COR-L47 (cell line): ENCODE measurements at regions not wholly inside any gene's neighbourhood (a gene's known extent, or its start where the extent isn't known, plus 50 kb on each side); places are given as distances from the start of the nearest gene placed in this dataset.

Experiments used
- DNase-seq: peaks from one replicate; lab custom pipeline; 2025; lab: John Stamatoyannopoulos, UW

- no peak for DNase-seq
Measured at GRCh38 chr5:2262620-2263019, 379.9 kb upstream of the IRX4 start.

DNA sequence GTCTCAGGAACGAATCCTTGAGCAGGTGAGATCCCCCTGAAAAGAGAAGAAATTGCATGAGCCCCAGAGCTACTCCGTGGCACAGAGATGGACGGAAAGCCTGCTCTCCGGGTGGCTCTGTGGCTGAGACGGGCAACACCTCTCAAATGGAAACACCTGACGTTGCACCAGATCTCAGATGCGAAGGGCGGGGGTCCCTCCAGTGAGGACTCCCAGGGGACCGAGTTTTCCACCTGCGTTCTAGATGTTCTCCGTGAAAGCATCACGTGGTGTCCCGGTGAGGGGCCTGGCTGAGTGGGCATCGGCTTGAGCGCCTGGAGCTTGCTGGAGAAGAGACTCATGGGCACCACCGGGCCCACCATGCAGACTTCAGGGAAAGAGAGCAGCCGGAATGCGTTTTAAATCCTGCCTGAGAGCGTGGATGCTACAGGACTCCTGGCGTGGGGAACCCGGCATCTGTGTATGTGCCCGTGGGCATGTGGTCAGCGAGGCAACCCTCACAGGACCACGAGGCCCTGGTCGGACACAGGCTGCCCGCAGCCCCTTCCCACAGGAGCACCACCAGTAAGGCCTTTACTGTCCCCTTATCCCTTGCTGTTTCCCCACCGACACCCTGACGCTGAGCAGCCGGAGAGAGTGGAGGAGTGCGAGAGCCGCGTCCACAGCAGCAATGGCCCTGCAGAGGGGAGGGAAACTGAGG lies 378.4 kb upstream of the IRX4 start:
- DNase-seq = no peak

- no peak for DNase-seq
Measured at GRCh38 chr5:2260211-2261003, 377.7 kb upstream of the IRX4 start.

DNA sequence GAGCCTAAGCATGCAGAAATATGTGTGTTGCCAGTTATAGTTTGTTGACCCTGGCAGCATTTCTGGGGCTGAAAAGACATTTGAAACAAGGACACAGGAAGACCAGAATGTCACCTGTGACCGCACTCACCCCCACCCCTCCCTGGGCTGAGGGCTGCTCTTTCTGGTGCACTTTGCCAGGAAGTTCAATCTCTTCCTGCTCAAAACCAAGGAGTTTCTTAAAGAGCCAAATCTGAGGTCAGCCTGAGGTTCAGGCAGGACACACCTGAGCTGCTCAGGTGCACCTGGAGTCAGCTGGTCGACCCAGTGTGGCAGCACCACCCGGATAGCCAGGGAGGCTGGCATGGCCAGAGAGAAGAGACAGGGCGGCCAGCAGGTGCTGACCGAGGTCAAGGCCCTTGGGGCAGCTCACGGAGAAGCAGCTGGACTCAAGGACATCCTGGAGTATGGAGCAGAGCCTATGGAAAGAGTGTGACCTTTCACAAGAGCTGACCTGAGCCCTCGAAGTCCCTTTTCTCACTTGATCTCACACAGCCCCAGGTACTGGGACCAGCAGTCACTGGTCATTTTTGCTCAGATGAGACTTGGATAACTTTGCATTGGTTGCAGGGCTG lies 376.9 kb upstream of the IRX4 start:
- no peak for DNase-seq

DNA sequence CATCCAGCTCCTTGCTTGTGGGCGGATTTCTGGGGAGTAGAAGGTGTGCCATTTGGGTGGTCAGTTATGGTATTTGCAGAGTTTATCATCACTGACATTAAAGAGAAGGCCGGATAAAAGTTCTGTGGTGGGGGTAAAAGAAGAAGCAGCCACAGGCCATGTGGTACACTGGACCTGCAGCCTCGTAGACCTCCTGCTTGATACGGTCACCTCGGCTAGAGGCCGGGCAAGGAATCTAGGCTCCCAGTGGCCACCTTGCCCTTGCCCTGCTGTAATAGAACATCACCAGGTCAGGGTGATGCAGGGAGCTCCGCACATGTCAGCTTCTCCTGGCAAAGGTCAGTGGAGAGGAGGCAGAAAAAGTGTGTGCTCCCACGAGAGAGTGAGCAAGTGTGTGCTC lies 376.1 kb upstream of the IRX4 start:
- no peak for DNase-seq

DNA sequence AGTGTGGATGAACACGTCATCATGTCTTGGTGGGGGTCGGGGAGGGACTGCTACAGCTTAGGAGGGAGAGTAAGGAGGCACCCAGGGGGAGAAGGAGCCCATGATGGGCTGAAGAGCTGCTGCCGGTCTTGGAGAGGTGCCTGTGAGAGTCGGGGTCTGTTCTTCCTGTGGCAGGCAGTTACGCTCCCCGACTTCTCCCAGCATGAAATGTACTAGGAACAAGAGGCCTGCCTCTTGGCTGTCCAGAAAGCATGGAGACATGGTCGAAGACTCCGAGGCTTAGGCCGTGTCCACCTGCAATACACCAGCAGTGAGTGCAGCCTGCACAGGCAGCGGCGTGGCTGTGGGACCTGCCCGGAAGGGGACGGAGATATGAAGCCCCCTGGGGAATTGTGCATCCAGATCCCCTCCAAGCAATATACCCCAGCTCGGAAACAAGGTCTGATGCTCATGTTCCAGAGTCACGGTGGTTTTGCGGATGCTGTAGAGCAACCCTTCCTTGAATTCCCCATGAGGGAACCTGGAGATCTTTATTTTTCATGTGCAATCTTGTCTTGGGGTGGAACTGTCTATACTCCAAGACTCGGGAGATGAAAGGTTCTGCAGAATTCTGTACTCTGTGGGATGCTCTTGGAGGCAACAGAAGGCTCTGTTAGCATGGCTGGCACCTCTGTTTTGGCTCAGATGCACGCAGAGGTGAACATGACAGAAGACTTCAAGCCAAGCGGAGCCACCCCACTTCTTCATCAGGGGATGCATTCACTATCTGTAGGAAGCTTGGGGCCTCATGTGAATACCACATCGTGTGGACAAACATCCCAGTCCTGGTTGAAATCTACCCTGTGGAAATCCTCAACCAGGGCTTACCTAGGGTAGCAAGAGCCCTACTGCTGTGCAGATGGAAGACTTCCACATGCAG lies 374.9 kb upstream of the IRX4 start:
- DNase-seq = no peak

GRCh38 chr5:2256691-2257280 lies 374.1 kb upstream of the IRX4 start:
- no peak for DNase-seq

- DNase-seq = no peak
Measured at GRCh38 chr5:2255915-2256690, 373.4 kb upstream of the IRX4 start.

DNA sequence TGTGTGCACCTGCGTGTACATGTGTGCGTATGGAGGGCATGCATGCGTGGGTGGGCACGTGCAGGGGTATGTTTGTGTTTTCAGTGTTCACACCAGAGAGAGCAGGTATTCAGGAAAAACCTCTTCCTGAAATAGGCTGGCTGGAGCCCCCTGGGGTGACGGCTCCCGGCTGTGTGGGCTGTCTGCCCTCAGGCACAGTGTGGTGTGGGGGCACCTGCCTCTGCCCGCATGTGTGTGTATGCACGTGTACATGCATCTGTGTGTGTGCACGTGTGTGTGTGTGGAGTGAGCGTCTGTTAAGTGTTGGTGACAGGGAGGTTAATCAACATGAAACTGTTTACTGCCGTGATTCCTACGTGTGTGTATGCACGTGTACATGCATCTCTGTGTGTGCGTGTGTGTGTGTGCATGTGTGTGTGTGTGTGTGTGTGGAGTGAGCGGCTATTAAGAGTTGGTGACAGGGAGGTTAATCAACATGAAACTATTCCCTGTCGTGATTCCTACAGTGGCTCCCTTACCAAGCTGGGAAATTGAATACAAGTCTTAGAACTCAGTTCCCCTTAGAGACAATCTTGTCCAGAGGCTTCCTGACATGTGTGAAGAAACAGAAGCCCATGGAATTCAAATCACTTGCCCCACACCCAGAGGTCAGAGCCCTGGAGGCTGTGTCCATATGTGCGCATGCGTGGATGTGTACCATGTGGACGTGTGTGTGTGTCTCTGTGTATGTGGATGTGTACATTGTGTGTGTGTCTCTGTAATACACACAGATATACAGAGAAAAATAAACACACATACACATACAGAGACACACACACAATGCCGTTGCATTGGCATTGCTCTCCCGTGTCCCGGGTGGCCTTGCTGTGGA lies 372.4 kb upstream of the IRX4 start:
- DNase-seq = no peak

GRCh38 chr5:2254406-2254805 lies 371.7 kb upstream of the IRX4 start:
- DNase-seq = no peak

GRCh38 chr5:2253040-2253975 lies 370.6 kb upstream of the IRX4 start:
- no peak for DNase-seq

DNA sequence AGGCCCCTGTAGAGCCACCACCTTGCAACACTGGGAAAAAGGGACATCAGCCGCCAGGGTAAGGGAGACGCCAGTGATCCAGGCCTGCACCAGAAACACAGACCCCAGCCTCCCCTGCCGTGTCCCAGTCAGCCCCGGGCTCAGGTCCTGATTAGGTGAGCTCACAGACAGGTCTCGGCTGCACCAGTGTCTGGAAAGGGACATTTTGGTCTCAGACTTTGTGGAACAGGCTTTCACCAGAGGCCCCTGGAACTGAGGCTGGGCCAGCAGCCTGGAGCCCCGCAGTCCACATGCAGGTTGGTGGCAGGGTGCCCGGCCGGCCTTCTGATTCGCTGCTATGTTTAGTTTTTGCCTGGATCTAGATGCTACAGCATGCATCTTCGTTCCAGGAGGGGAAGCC lies 369.0 kb upstream of the IRX4 start:
- DNase-seq = no peak

- no peak for DNase-seq
Measured at GRCh38 chr5:2251298-2251697, 368.6 kb upstream of the IRX4 start.

- DNase-seq = no peak
Measured at GRCh38 chr5:2250365-2250950, 367.7 kb upstream of the IRX4 start.

DNA sequence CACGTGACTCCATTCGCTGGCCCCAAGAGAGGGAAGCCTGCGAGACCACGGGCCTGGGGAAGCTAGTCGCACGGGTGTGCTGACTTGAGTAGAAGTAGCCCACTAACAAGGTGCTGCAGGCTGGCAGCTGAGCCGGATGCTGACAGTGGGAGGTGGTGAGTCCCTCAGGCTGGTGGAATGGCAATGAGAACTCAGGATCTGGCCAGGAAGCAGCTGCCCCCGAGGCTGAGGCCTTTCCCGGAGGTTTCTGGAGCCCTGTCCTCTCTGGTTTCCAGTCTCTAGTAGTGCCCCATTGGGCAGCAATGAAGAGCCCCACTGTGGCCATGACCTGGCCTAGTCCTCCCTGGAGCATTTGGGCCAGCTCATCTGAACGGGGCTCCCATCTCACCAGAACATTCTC lies 366.7 kb upstream of the IRX4 start:
- DNase-seq = no peak

GRCh38 chr5:2249026-2249425 lies 366.3 kb upstream of the IRX4 start:
- DNase-seq = no peak

- DNase-seq = no peak
Measured at GRCh38 chr5:2242539-2242938, 359.8 kb upstream of the IRX4 start.

- DNase-seq = no peak
Measured at GRCh38 chr5:2241842-2242241, 359.1 kb upstream of the IRX4 start.
